Kasumi-1 (cell line): ENCODE measurements at regions not wholly inside any gene's neighbourhood (a gene's known extent, or its start where the extent isn't known, plus 50 kb on each side); places are given as distances from the start of the nearest gene placed in this dataset.
"Not testable (repeated sequence)": the region's sequence is repeated elsewhere in the genome, so short reads cannot be mapped to it uniquely, and the experiment has no call there.

Experiments
- DNase-seq, 2 experiments: peaks; one replicate each; lab custom pipeline; 2025; lab: John Stamatoyannopoulos, UW

- no peak for DNase-seq
Observed at GRCh38 chr13:99700468-99700867, 199.2 kb downstream of the TM9SF2 start.

- DNase-seq: no peak
Observed at GRCh38 chr13:99698816-99699099, 197.5 kb downstream of the TM9SF2 start.

- DNase-seq: no peak
Observed at GRCh38 chr13:99698010-99698815, 196.9 kb downstream of the TM9SF2 start.

GRCh38 chr13:99695857-99696256 lies 194.6 kb downstream of the TM9SF2 start:
- DNase-seq: no peak

- DNase-seq: no peak
Observed at GRCh38 chr13:99693852-99694611, 192.8 kb downstream of the TM9SF2 start.

- DNase-seq: no peak
Observed at GRCh38 chr13:99693351-99693750, 192.1 kb downstream of the TM9SF2 start.

- no peak for DNase-seq
Observed at GRCh38 chr13:99692854-99693253, 191.6 kb downstream of the TM9SF2 start.

GRCh38 chr13:99691552-99691951 lies 190.3 kb downstream of the TM9SF2 start:
- no peak for DNase-seq

- no peak for DNase-seq
Observed at GRCh38 chr13:99690426-99691174, 189.3 kb downstream of the TM9SF2 start.

- no peak for DNase-seq
Observed at GRCh38 chr13:99689955-99690354, 188.7 kb downstream of the TM9SF2 start.

- no peak for DNase-seq
Observed at GRCh38 chr13:99688776-99689175, 187.5 kb downstream of the TM9SF2 start.

GRCh38 chr13:99687723-99688397 lies 186.6 kb downstream of the TM9SF2 start:
- no peak for DNase-seq

GRCh38 chr13:99686944-99687411 lies 185.7 kb downstream of the TM9SF2 start:
- DNase-seq: no peak

GRCh38 chr13:99686157-99686572 lies 184.9 kb downstream of the TM9SF2 start:
- no peak for DNase-seq

- no peak for DNase-seq
Observed at GRCh38 chr13:99681695-99682094, 180.4 kb downstream of the TM9SF2 start.

- no peak for DNase-seq
Observed at GRCh38 chr13:99677116-99677951, 176.1 kb downstream of the TM9SF2 start.

- DNase-seq: no peak
Observed at GRCh38 chr13:99671746-99672145, 170.5 kb downstream of the TM9SF2 start.

- not testable (repeated sequence) for DNase-seq
Observed at GRCh38 chr13:99669096-99669495, 167.8 kb downstream of the TM9SF2 start.

- no peak for DNase-seq
Observed at GRCh38 chr13:99666146-99666805, 165.0 kb downstream of the TM9SF2 start.

- no peak for DNase-seq
Observed at GRCh38 chr13:99665711-99666110, 164.4 kb downstream of the TM9SF2 start.

- no peak for DNase-seq
Observed at GRCh38 chr13:99663908-99664307, 162.6 kb downstream of the TM9SF2 start.
